ENCODE measurements at regions not wholly inside any gene's neighbourhood (a gene's known extent, or its start where the extent isn't known, plus 50 kb on each side); places are given as distances from the start of the nearest gene placed in this dataset.

- H3K36me3 Mint-ChIP-seq (ENCODE audit: low read depth) = no peaks in the 10 kb centered on the region
- H3K27ac Mint-ChIP-seq (ENCODE audit: unreplicated experiment) = no peak overlapping the region
- DNase-seq (ENCODE audit: low spot score) = no peak
- H3K4me1 Mint-ChIP-seq (ENCODE audit: low read depth) = no peaks in the 10 kb centered on the region
- H3K27me3 Mint-ChIP-seq (ENCODE audit: low read depth) = no peaks in the 10 kb centered on the region
- H3K4me3 Mint-ChIP-seq (ENCODE audit: unreplicated experiment) = no peak overlapping the region
- TF ChIP-seq CTCF (IDR thresholded peaks at IDR 0.05) = no peak
- H3K9me3 Mint-ChIP-seq (ENCODE audit: low read depth) = no peaks in the 10 kb centered on the region
Observed at GRCh38 chr5:92778261-92778660, 802.8 kb downstream of the NR2F1-AS1 start.

- H3K9me3 Mint-ChIP-seq (ENCODE audit: low read depth) = no peaks in the 10 kb centered on the region
- H3K4me1 Mint-ChIP-seq (ENCODE audit: low read depth) = no peaks in the 10 kb centered on the region
- H3K27ac Mint-ChIP-seq (ENCODE audit: unreplicated experiment) = no peak overlapping the region
- no peak for TF ChIP-seq CTCF (IDR thresholded peaks at IDR 0.05)
- no peak for DNase-seq (ENCODE audit: low spot score)
- no peaks in the 10 kb centered on the region for H3K27me3 Mint-ChIP-seq (ENCODE audit: low read depth)
- H3K4me3 Mint-ChIP-seq (ENCODE audit: unreplicated experiment) = no peak overlapping the region
- no peaks in the 10 kb centered on the region for H3K36me3 Mint-ChIP-seq (ENCODE audit: low read depth)
Observed at GRCh38 chr5:92777421-92777820, 803.6 kb downstream of the NR2F1-AS1 start.

GRCh38 chr5:92775711-92776615 lies 805.1 kb downstream of the NR2F1-AS1 start:
- H3K36me3 Mint-ChIP-seq (ENCODE audit: low read depth) = no peaks in the 10 kb centered on the region
- DNase-seq (ENCODE audit: low spot score) = no peak
- no peak overlapping the region for H3K27ac Mint-ChIP-seq (ENCODE audit: unreplicated experiment)
- peaks cover 3% of the 10 kb centered on the region for H3K4me1 Mint-ChIP-seq (ENCODE audit: low read depth)
- H3K9me3 Mint-ChIP-seq (ENCODE audit: low read depth) = no peaks in the 10 kb centered on the region
- TF ChIP-seq CTCF (IDR thresholded peaks at IDR 0.05) = no peak
- no peak overlapping the region for H3K4me3 Mint-ChIP-seq (ENCODE audit: unreplicated experiment)
- no peaks in the 10 kb centered on the region for H3K27me3 Mint-ChIP-seq (ENCODE audit: low read depth)

GRCh38 chr5:92769978-92770377 lies 811.0 kb downstream of the NR2F1-AS1 start:
- H3K27ac Mint-ChIP-seq (ENCODE audit: unreplicated experiment) = peak overlapping the region; percentile 92

GRCh38 chr5:92761585-92761984 lies 819.4 kb downstream of the NR2F1-AS1 start:
- Mint-ChIP-seq H3K36me3 (ENCODE audit: low read depth) (no peaks in the 10 kb centered on the region), H3K9me3 (ENCODE audit: low read depth) (no peaks in the 10 kb centered on the region), H3K4me3 (ENCODE audit: unreplicated experiment) (no peak overlapping the region), H3K4me1 (ENCODE audit: low read depth) (peaks cover 8% of the 10 kb centered on the region), H3K27ac (ENCODE audit: unreplicated experiment) (no peak overlapping the region), H3K27me3 (ENCODE audit: low read depth) (no peaks in the 10 kb centered on the region)
- DNase-seq (ENCODE audit: low spot score) = no peak
- no peak for TF ChIP-seq CTCF (IDR thresholded peaks at IDR 0.05)

More at GRCh38 chr5:92769978-92770377, 811.0 kb downstream of the NR2F1-AS1 start:
- no peak for TF ChIP-seq CTCF (IDR thresholded peaks at IDR 0.05)
- no peak overlapping the region for H3K4me3 Mint-ChIP-seq (ENCODE audit: unreplicated experiment)
- no peaks in the 10 kb centered on the region for H3K36me3 Mint-ChIP-seq (ENCODE audit: low read depth)
- no peaks in the 10 kb centered on the region for H3K27me3 Mint-ChIP-seq (ENCODE audit: low read depth)
- no peak for DNase-seq (ENCODE audit: low spot score)
- H3K9me3 Mint-ChIP-seq (ENCODE audit: low read depth) = peaks cover 5% of the 10 kb centered on the region
- peaks cover 19% of the 10 kb centered on the region for H3K4me1 Mint-ChIP-seq (ENCODE audit: low read depth)
